Ovary (tissue), 3 donors: ENCODE measurements at regions not wholly inside any gene's neighbourhood (a gene's known extent, or its start where the extent isn't known, plus 50 kb on each side); places are given as distances from the start of the nearest gene placed in this dataset.

Experiments used
- EP300 ChIP-seq: sonication (generic); formaldehyde crosslinking; IDR thresholded peaks from one replicate; pipeline ENCODE4 v1.6.1; 2017; ENCODE audit warnings: antibody characterized with exemption
- POLR2A ChIP-seq: fragments of 450-650 bp; IDR thresholded peaks from one replicate; pipeline ENCODE4 v1.6.1; 2017; ENCODE audit warnings: antibody characterized with exemption, mild to moderate bottlenecking, moderate library complexity
- TF ChIP-seq, protein P1 (sequence below), 3 donors: fragments of 450-650 bp in 2 of 3; fragments of 200-600 bp in 1 of 3; IDR thresholded peaks; one replicate each; pipeline versions ENCODE4 v1.5.1 to v1.8.0; 2016 to 2022; ENCODE audit warnings: antibody characterized with exemption in 3 of 3, mild to moderate bottlenecking in 1 of 3
- donor health status: DM: no; HTN: no; CAD: no.

DNA sequence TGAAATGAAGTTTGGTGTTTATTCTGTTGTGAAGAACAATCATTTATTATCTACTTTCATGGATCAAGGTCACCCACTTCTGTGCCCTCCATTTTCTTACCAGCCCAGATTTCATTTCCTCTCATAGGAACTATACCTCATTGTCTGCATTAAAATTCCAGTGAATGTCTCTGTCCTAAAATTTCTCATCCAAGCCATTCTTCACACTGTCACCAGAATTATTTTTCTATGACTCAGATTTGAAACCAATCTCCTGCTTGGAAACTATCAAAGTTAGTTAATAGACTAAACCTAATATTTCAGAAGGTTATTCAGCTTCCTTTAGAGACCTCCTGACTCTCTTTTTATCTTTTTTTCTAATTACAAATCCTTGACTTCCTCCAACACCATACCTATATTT, 364.1 kb upstream of the CBLB start:
- TF ChIP-seq, protein P1, sequence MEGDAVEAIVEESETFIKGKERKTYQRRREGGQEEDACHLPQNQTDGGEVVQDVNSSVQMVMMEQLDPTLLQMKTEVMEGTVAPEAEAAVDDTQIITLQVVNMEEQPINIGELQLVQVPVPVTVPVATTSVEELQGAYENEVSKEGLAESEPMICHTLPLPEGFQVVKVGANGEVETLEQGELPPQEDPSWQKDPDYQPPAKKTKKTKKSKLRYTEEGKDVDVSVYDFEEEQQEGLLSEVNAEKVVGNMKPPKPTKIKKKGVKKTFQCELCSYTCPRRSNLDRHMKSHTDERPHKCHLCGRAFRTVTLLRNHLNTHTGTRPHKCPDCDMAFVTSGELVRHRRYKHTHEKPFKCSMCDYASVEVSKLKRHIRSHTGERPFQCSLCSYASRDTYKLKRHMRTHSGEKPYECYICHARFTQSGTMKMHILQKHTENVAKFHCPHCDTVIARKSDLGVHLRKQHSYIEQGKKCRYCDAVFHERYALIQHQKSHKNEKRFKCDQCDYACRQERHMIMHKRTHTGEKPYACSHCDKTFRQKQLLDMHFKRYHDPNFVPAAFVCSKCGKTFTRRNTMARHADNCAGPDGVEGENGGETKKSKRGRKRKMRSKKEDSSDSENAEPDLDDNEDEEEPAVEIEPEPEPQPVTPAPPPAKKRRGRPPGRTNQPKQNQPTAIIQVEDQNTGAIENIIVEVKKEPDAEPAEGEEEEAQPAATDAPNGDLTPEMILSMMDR (IDR thresholded peaks at IDR 0.05): no peak
- TF ChIP-seq POLR2A: no peak
- no peak for TF ChIP-seq EP300
